GM12878 (cell line): ENCODE measurements at regions not wholly inside any gene's neighbourhood (a gene's known extent, or its start where the extent isn't known, plus 50 kb on each side); places are given as distances from the start of the nearest gene placed in this dataset.

ENCODE experiments used
- BCL3 ChIP-seq: IDR thresholded peaks from 2 replicates; pipeline ENCODE4 v1.6.1; 2011; ENCODE audit warnings: borderline replicate concordance, low read depth, mild to moderate bottlenecking, moderate library complexity, low read length; ENCODE audit not compliant: insufficient read depth, poor library complexity, severe bottlenecking
- BHLHE40 ChIP-seq, 2 experiments: fragments of 450-650 bp in 1 of 2; IDR thresholded peaks; 2 replicates each; pipeline ENCODE4 v1.6.1; 2011 to 2017; ENCODE audit warnings: low read depth in 2 of 2, borderline replicate concordance in 1 of 2, improper control_type of control experiment in 1 of 2, low read length in 1 of 2, mild to moderate bottlenecking in 1 of 2
- BRCA1 ChIP-seq: IDR thresholded peaks from 2 replicates; pipeline ENCODE4 v1.6.1; 2011; ENCODE audit warnings: low read depth, low read length, improper control_type of control experiment
- CBX5 ChIP-seq: sonication (generic); IDR thresholded peaks from 2 replicates; pipeline ENCODE4 v1.6.1; 2016; ENCODE audit warnings: low read depth, moderate library complexity, mild to moderate bottlenecking, inconsistent platforms
- EGR1 ChIP-seq, 2 experiments: IDR thresholded peaks; 1 replicate in 1 of 2; 2 replicates in 1 of 2; pipeline ENCODE4 v1.6.1; 2011 to 2012; ENCODE audit warnings: low read depth in 2 of 2, low read length in 2 of 2, borderline replicate concordance in 1 of 2, mild to moderate bottlenecking in 1 of 2, moderate library complexity in 1 of 2
- FOS ChIP-seq: IDR thresholded peaks from 3 replicates; pipeline ENCODE4 v1.6.1; 2011; ENCODE audit warnings: borderline replicate concordance; ENCODE audit not compliant: insufficient read length; ENCODE audit errors: extremely low read depth
- SIX5 ChIP-seq: IDR thresholded peaks from 2 replicates; pipeline ENCODE4 v1.6.1; 2011; ENCODE audit warnings: mild to moderate bottlenecking, low read depth, low read length, moderate library complexity; ENCODE audit not compliant: severe bottlenecking
- ZNF207 ChIP-seq: fragments of 450-650 bp; IDR thresholded peaks from 2 replicates; pipeline ENCODE4 v1.6.1; 2014; ENCODE audit warnings: antibody characterized with exemption, mild to moderate bottlenecking, borderline replicate concordance

- TF ChIP-seq EGR1 (IDR thresholded peaks at IDR 0.05; ENCODE audit: borderline replicate concordance in 1 of 2, low read depth in 2 of 2, low read length in 2 of 2): no peak
- TF ChIP-seq BHLHE40 (IDR thresholded peaks at IDR 0.05; ENCODE audit: borderline replicate concordance in 1 of 2, low read depth in 2 of 2, low read length in 1 of 2): no peak
- no peak for TF ChIP-seq BRCA1
- TF ChIP-seq FOS: no peak
- no peak for TF ChIP-seq SIX5
- no peak for TF ChIP-seq ZNF207
- no peak for TF ChIP-seq BCL3
- no peak for TF ChIP-seq CBX5
Observed at GRCh38 chr5:44002381-44002901, 386.8 kb downstream of the FGF10 start.
